GM23338 (cell line): ENCODE measurements at regions not wholly inside any gene's neighbourhood (a gene's known extent, or its start where the extent isn't known, plus 50 kb on each side); places are given as distances from the start of the nearest gene placed in this dataset.

Source experiments
- ATAC-seq: fragments of 200-7000 bp; cut with Tn5 transposase; 3 replicates; pipeline ENCODE4 v1.9.1; 2020
- DNase-seq: peaks from one replicate; pipeline ENCODE4 v3.0.0-alpha.2; 2015; ENCODE audit warnings: low spot score
- H2AFZ ChIP-seq: fragments of 200-600 bp; sonication (generic); 2 replicates; pipeline ENCODE4 v1.8.0; 2016; ENCODE audit warnings: antibody characterized with exemption, mild to moderate bottlenecking, moderate library complexity
- H3F3A ChIP-seq: fragments of 200-600 bp; sonication (generic); replicated peaks from 2 replicates; pipeline ENCODE4 v1.8.0; 2017; ENCODE audit warnings: antibody characterized with exemption, mixed run types, low read depth
- H3K27ac ChIP-seq: fragments of 200-600 bp; sonication (generic); 2 replicates; pipeline ENCODE4 v1.6.1; 2016; ENCODE audit warnings: low read depth
- H3K27me3 ChIP-seq: fragments of 200-600 bp; sonication (generic); 2 replicates; pipeline ENCODE4 v1.8.0; 2016; ENCODE audit warnings: mild to moderate bottlenecking, mixed run types, moderate library complexity; ENCODE audit not compliant: insufficient read depth
- H3K36me3 ChIP-seq: fragments of 200-600 bp; sonication (generic); 2 replicates; pipeline ENCODE4 v1.8.0; 2016; ENCODE audit warnings: mild to moderate bottlenecking; ENCODE audit not compliant: insufficient read depth
- H3K4me1 ChIP-seq: fragments of 200-600 bp; sonication (generic); 2 replicates; pipeline ENCODE4 v1.8.0; 2016; ENCODE audit warnings: mild to moderate bottlenecking, moderate library complexity; ENCODE audit not compliant: insufficient read depth
- H3K4me2 ChIP-seq: fragments of 200-600 bp; sonication (generic); 2 replicates; pipeline ENCODE4 v1.7.1; 2017; ENCODE audit warnings: mixed run types
- H3K4me3 ChIP-seq: fragments of 200-600 bp; sonication (generic); 2 replicates; pipeline ENCODE4 v1.6.1; 2016; ENCODE audit warnings: mixed run types
- H3K79me2 ChIP-seq: fragments of 200-600 bp; sonication (generic); replicated peaks from 2 replicates; pipeline ENCODE4 v1.8.0; 2017; ENCODE audit warnings: mild to moderate bottlenecking; ENCODE audit not compliant: insufficient read depth
- H3K9me2 ChIP-seq: fragments of 200-600 bp; sonication (generic); 2 replicates; pipeline ENCODE4 v1.8.0; 2017; ENCODE audit not compliant: insufficient read depth
- H4K20me1 ChIP-seq: fragments of 200-600 bp; sonication (generic); replicated peaks from 2 replicates; pipeline ENCODE4 v1.8.0; 2017; ENCODE audit warnings: mild to moderate bottlenecking; ENCODE audit not compliant: insufficient read depth
- H3K27ac Mint-ChIP-seq: 2 replicates; pipeline ENCODE4 v1.8.0; 2020; ENCODE audit warnings: inconsistent platforms, mild to moderate bottlenecking, moderate library complexity, mixed read lengths
- H3K27me3 Mint-ChIP-seq: 3 replicates; pipeline ENCODE4 v1.8.0; 2022; ENCODE audit warnings: low read depth, mild to moderate bottlenecking, moderate library complexity, mixed read lengths, inconsistent platforms; ENCODE audit not compliant: insufficient read depth, poor library complexity
- H3K36me3 Mint-ChIP-seq: 3 replicates; pipeline ENCODE4 v1.8.0; 2021; ENCODE audit warnings: low read depth, mild to moderate bottlenecking, inconsistent platforms, moderate library complexity, mixed read lengths
- H3K4me1 Mint-ChIP-seq: 3 replicates; pipeline ENCODE4 v1.8.0; 2020; ENCODE audit warnings: mild to moderate bottlenecking, inconsistent platforms, mixed read lengths
- H3K4me3 Mint-ChIP-seq: 3 replicates; pipeline ENCODE4 v1.8.0; 2021; ENCODE audit warnings: moderate library complexity, mild to moderate bottlenecking, inconsistent platforms, mixed read lengths
- H3K9me3 Mint-ChIP-seq: 3 replicates; pipeline ENCODE4 v1.8.0; 2020; ENCODE audit warnings: moderate library complexity, mild to moderate bottlenecking, inconsistent platforms, mixed read lengths
- CREB1 ChIP-seq: fragments of 250-450 bp; sonication (Bioruptor Pico); IDR thresholded peaks from 2 replicates; pipeline ENCODE4 v1.5.0; 2020; ENCODE audit warnings: low read depth, mild to moderate bottlenecking, moderate library complexity
- CTCF ChIP-seq, 2 experiments: fragments of 200-600 bp in 1 of 2; sonication (generic) in 1 of 2; conservative IDR thresholded peaks; 2 replicates each; pipeline versions ENCODE4 v1.5.1 to v1.6.1; 2016 to 2017; ENCODE audit warnings: antibody characterized with exemption in 2 of 2, low read depth in 2 of 2, mild to moderate bottlenecking in 2 of 2, moderate library complexity in 1 of 2
- ETS1 ChIP-seq: IDR thresholded peaks from 2 replicates; pipeline ENCODE4 v1.6.1; 2016; ENCODE audit warnings: antibody characterized with exemption
- EZH2 ChIP-seq: fragments of 200-600 bp; sonication (generic); IDR thresholded peaks from one replicate; pipeline ENCODE4 v1.8.0; 2017; ENCODE audit warnings: antibody characterized with exemption, mild to moderate bottlenecking, low read depth; ENCODE audit not compliant: unreplicated experiment
- EZH2phosphoT487 ChIP-seq: fragments of 200-600 bp; sonication (generic); IDR thresholded peaks from one replicate; pipeline ENCODE4 v1.8.1; 2018; ENCODE audit warnings: antibody characterized with exemption; ENCODE audit not compliant: unreplicated experiment
- JUNB ChIP-seq: IDR thresholded peaks from one replicate; pipeline ENCODE4 v1.6.1; 2016; ENCODE audit warnings: antibody characterized with exemption; ENCODE audit not compliant: unreplicated experiment
- NANOG ChIP-seq: IDR thresholded peaks from 2 replicates; pipeline ENCODE4 v1.6.1; 2016; ENCODE audit warnings: antibody characterized with exemption, borderline replicate concordance
- POLR2AphosphoS5 ChIP-seq: IDR thresholded peaks from 2 replicates; pipeline ENCODE4 v1.6.1; 2016; ENCODE audit warnings: antibody characterized with exemption, low read depth
- REST ChIP-seq: IDR thresholded peaks from one replicate; pipeline ENCODE4 v1.6.1; 2018; ENCODE audit warnings: antibody characterized with exemption; ENCODE audit not compliant: unreplicated experiment
- STAT1 ChIP-seq: IDR thresholded peaks from one replicate; pipeline ENCODE4 v1.6.1; 2016; ENCODE audit warnings: antibody characterized with exemption; ENCODE audit not compliant: unreplicated experiment
- ZNF114 ChIP-seq: fragments of 250-450 bp; sonication (Bioruptor Pico); IDR thresholded peaks from 2 replicates; pipeline ENCODE4 v1.5.0; 2020; ENCODE audit warnings: mild to moderate bottlenecking, moderate library complexity
- ZNF331 ChIP-seq: fragments of 250-450 bp; sonication (Bioruptor Pico); IDR thresholded peaks from 2 replicates; pipeline ENCODE4 v1.5.0; 2020; ENCODE audit warnings: low read depth, mild to moderate bottlenecking, moderate library complexity
- ZNF462 ChIP-seq: fragments of 250-450 bp; sonication (Bioruptor Pico); IDR thresholded peaks from 2 replicates; pipeline ENCODE4 v1.5.0; 2020; ENCODE audit warnings: mild to moderate bottlenecking, moderate library complexity

GRCh38 chr4:138788857-138789256 is 226.7 kb upstream of the NOCT start:
- no peaks in the 10 kb centered on the region for H3K27me3 ChIP-seq
- H3K36me3 Mint-ChIP-seq = no peaks in the 10 kb centered on the region
- no peaks in the 10 kb centered on the region for H3K9me3 Mint-ChIP-seq
- no peaks in the 10 kb centered on the region for H3K79me2 ChIP-seq
- H3K27me3 Mint-ChIP-seq = peaks cover 2% of the 10 kb centered on the region
- H3K4me3 Mint-ChIP-seq = no peak overlapping the region
- no peak overlapping the region for H3K27ac Mint-ChIP-seq
- DNase-seq = no peak
- no peak overlapping the region for H3K4me2 ChIP-seq
- no peaks in the 10 kb centered on the region for H4K20me1 ChIP-seq
- peaks cover 5% of the 10 kb centered on the region; the same call in 1 of the 3 replicates for H3K4me1 Mint-ChIP-seq
- no peaks in the 10 kb centered on the region for H3F3A ChIP-seq
- H2AFZ ChIP-seq = no peak overlapping the region
- H3K36me3 ChIP-seq = no peaks in the 10 kb centered on the region
- no peak for ATAC-seq
- TF ChIP-seq EZH2phosphoT487 (no peak), STAT1 (no peak), ETS1 (no peak), ZNF331 (no peak), ZNF114 (CRISPR knock-in tag) (no peak), POLR2AphosphoS5 (no peak), REST (no peak), CTCF (conservative IDR thresholded peaks at IDR 0.05; ENCODE audit: low read depth in 2 of 2) (no peak), JUNB (no peak), NANOG (no peak), CREB1 (CRISPR knock-in tag) (no peak), ZNF462 (CRISPR knock-in tag) (no peak), EZH2 (no peak)
- no peak overlapping the region for H3K27ac ChIP-seq
- H3K4me3 ChIP-seq = no peak overlapping the region
- H3K4me1 ChIP-seq = no peaks in the 10 kb centered on the region
- H3K9me2 ChIP-seq = 0 out of 2 replicates have a peak, but pooled peaks cover 3% of the 10 kb centered on the region
